Lower lobe of right lung (tissue), 2 donors: ENCODE measurements at regions not wholly inside any gene's neighbourhood (a gene's known extent, or its start where the extent isn't known, plus 50 kb on each side); places are given as distances from the start of the nearest gene placed in this dataset.

Experiments
- ATAC-seq, 2 donors: fragments of 200-7000 bp; cut with Tn5 transposase; one replicate each; pipeline ENCODE4 v1.9.1; 2020 to 2022; ENCODE audit warnings: mild to moderate bottlenecking in 2 of 2, moderate library complexity in 2 of 2
- DNase-seq: peaks from one replicate; pipeline ENCODE4 v3.0.0-alpha.2; 2020
- H3K27ac ChIP-seq: fragments of 200-600 bp; one replicate; pipeline ENCODE4 v1.8.0; 2022
- H3K27me3 ChIP-seq: fragments of 200-600 bp; one replicate; pipeline ENCODE4 v1.8.0; 2022; ENCODE audit warnings: low read depth
- H3K36me3 ChIP-seq: fragments of 200-600 bp; one replicate; pipeline ENCODE4 v1.8.0; 2022; ENCODE audit warnings: mild to moderate bottlenecking
- H3K4me1 ChIP-seq: fragments of 200-600 bp; one replicate; pipeline ENCODE4 v1.8.0; 2022
- H3K4me3 ChIP-seq: fragments of 200-600 bp; one replicate; pipeline ENCODE4 v1.8.0; 2022; ENCODE audit warnings: mild to moderate bottlenecking
- H3K9me3 ChIP-seq: fragments of 200-600 bp; one replicate; pipeline ENCODE4 v1.8.0; 2022
- CTCF ChIP-seq: fragments of 200-600 bp; IDR thresholded peaks from one replicate; pipeline ENCODE4 v1.8.0; 2022; ENCODE audit warnings: antibody characterized with exemption, mild to moderate bottlenecking
- intact Hi-C: fragments of 100-400 bp; cut with DNase I; formaldehyde crosslinking; loops from one replicate; pipeline ENCODE4 v1.11.0; 2022
- donor health status: DM: no; HTN: yes; CAD: no; lungs with severe emphysema.

- DNase-seq (no peak), ATAC-seq (no peak)
- H3K4me3 ChIP-seq: no peak overlapping the region
- intact Hi-C loops: no loop called here
- H3K27ac ChIP-seq: no peak overlapping the region
- H3K27me3 ChIP-seq: no peaks in the 10 kb centered on the region
- no peaks in the 10 kb centered on the region for H3K9me3 ChIP-seq
- H3K4me1 ChIP-seq: no peaks in the 10 kb centered on the region
- TF ChIP-seq CTCF: no peak
- no peaks in the 10 kb centered on the region for H3K36me3 ChIP-seq
These were observed 261.3 kb downstream of the TMEM167A start for GRCh38 chr5:82815871-82816270.

- DNase-seq: no peak
- no peak overlapping the region for H3K4me3 ChIP-seq
- H3K9me3 ChIP-seq: no peaks in the 10 kb centered on the region
- no peaks in the 10 kb centered on the region for H3K27me3 ChIP-seq
- no peak overlapping the region for H3K27ac ChIP-seq
- no peak for TF ChIP-seq CTCF
- no peaks in the 10 kb centered on the region for H3K4me1 ChIP-seq
- ATAC-seq: no peak
- no peaks in the 10 kb centered on the region for H3K36me3 ChIP-seq
- intact Hi-C loops: no loop called here
These were observed 263.3 kb downstream of the TMEM167A start for GRCh38 chr5:82813861-82814260.

- TF ChIP-seq CTCF: no peak
- no peaks in the 10 kb centered on the region for H3K9me3 ChIP-seq
- H3K36me3 ChIP-seq: no peaks in the 10 kb centered on the region
- DNase-seq: no peak
- no peak for ATAC-seq
- no peaks in the 10 kb centered on the region for H3K27me3 ChIP-seq
- intact Hi-C loops: no loop called here
- no peaks in the 10 kb centered on the region for H3K4me1 ChIP-seq
- H3K4me3 ChIP-seq: no peak overlapping the region
- peak overlapping the region; percentile 36 for H3K27ac ChIP-seq
These were observed 264.6 kb downstream of the TMEM167A start for GRCh38 chr5:82812575-82812974.

GRCh38 chr5:82811490-82811889 lies 265.7 kb downstream of the TMEM167A start:
- H3K27me3 ChIP-seq: no peaks in the 10 kb centered on the region
- no peak for ATAC-seq
- no peaks in the 10 kb centered on the region for H3K4me1 ChIP-seq
- intact Hi-C loops: no loop called here
- no peak overlapping the region for H3K27ac ChIP-seq
- DNase-seq: no peak
- no peaks in the 10 kb centered on the region for H3K9me3 ChIP-seq
- no peak overlapping the region for H3K4me3 ChIP-seq
- TF ChIP-seq CTCF: no peak
- H3K36me3 ChIP-seq: no peaks in the 10 kb centered on the region

GRCh38 chr5:82809420-82810143 lies 267.6 kb downstream of the TMEM167A start:
- intact Hi-C loops: no loop called here
- Histone ChIP-seq H3K9me3 (no peaks in the 10 kb centered on the region), H3K27ac (no peak overlapping the region), H3K27me3 (no peaks in the 10 kb centered on the region), H3K4me1 (no peaks in the 10 kb centered on the region), H3K36me3 (no peaks in the 10 kb centered on the region), H3K4me3 (no peak overlapping the region)
- TF ChIP-seq CTCF: no peak
- ATAC-seq: no peak
- no peak for DNase-seq
